ENCODE measurements at regions not wholly inside any gene's neighbourhood (a gene's known extent, or its start where the extent isn't known, plus 50 kb on each side); places are given as distances from the start of the nearest gene placed in this dataset.

GRCh38 chr2:220678943-220679342 is 893.2 kb downstream of the EPHA4 start:
- Histone ChIP-seq H3K4me1 (ENCODE audit: control insufficient read depth, insufficient read depth, low read length) (no peaks in the 10 kb centered on the region), H3K27ac (ENCODE audit: low read depth, low read length) (no peak overlapping the region), H3K9me3 (ENCODE audit: control insufficient read depth, insufficient read depth, low read depth, low read length) (no peaks in the 10 kb centered on the region), H3K27me3 (ENCODE audit: control insufficient read depth, insufficient read depth, low read length) (no peaks in the 10 kb centered on the region), H3K4me3 (ENCODE audit: low read depth, low read length) (no peak overlapping the region), H3K36me3 (ENCODE audit: control insufficient read depth, insufficient read depth, low read length) (no peaks in the 10 kb centered on the region), H3K9ac (ENCODE audit: low read length) (no peak overlapping the region)

- no peaks in the 10 kb centered on the region for H3K9me3 ChIP-seq (ENCODE audit: control insufficient read depth, insufficient read depth, low read depth, low read length)
Measured at GRCh38 chr2:220682616-220683015, 889.5 kb downstream of the EPHA4 start.

GRCh38 chr2:220684099-220684498 is 888.0 kb downstream of the EPHA4 start:
- Histone ChIP-seq H3K4me3 (ENCODE audit: low read depth, low read length) (no peak overlapping the region), H3K27ac (ENCODE audit: low read depth, low read length) (no peak overlapping the region), H3K4me1 (ENCODE audit: control insufficient read depth, insufficient read depth, low read length) (no peaks in the 10 kb centered on the region), H3K36me3 (ENCODE audit: control insufficient read depth, insufficient read depth, low read length) (no peaks in the 10 kb centered on the region), H3K27me3 (ENCODE audit: control insufficient read depth, insufficient read depth, low read length) (no peaks in the 10 kb centered on the region), H3K9ac (ENCODE audit: low read length) (no peak overlapping the region), H3K9me3 (ENCODE audit: control insufficient read depth, insufficient read depth, low read depth, low read length) (no peaks in the 10 kb centered on the region)

More at GRCh38 chr2:220682616-220683015, 889.5 kb downstream of the EPHA4 start:
- Histone ChIP-seq H3K9ac (ENCODE audit: low read length) (no peak overlapping the region), H3K36me3 (ENCODE audit: control insufficient read depth, insufficient read depth, low read length) (no peaks in the 10 kb centered on the region), H3K4me3 (ENCODE audit: low read depth, low read length) (no peak overlapping the region), H3K27ac (ENCODE audit: low read depth, low read length) (no peak overlapping the region), H3K4me1 (ENCODE audit: control insufficient read depth, insufficient read depth, low read length) (no peaks in the 10 kb centered on the region), H3K27me3 (ENCODE audit: control insufficient read depth, insufficient read depth, low read length) (no peaks in the 10 kb centered on the region)

- H3K27ac ChIP-seq (ENCODE audit: low read depth, low read length), result no peak overlapping the region
- H3K27me3 ChIP-seq (ENCODE audit: control insufficient read depth, insufficient read depth, low read length), result no peaks in the 10 kb centered on the region
- no peak overlapping the region for H3K9ac ChIP-seq (ENCODE audit: low read length)
- no peaks in the 10 kb centered on the region for H3K4me1 ChIP-seq (ENCODE audit: control insufficient read depth, insufficient read depth, low read length)
- H3K4me3 ChIP-seq (ENCODE audit: low read depth, low read length), result no peak overlapping the region
- H3K9me3 ChIP-seq (ENCODE audit: control insufficient read depth, insufficient read depth, low read depth, low read length), result no peaks in the 10 kb centered on the region
- no peaks in the 10 kb centered on the region for H3K36me3 ChIP-seq (ENCODE audit: control insufficient read depth, insufficient read depth, low read length)
Measured at GRCh38 chr2:220687231-220687843, 884.8 kb downstream of the EPHA4 start.

- Histone ChIP-seq H3K4me3 (ENCODE audit: low read depth, low read length) (no peak overlapping the region), H3K27ac (ENCODE audit: low read depth, low read length) (no peak overlapping the region), H3K27me3 (ENCODE audit: control insufficient read depth, insufficient read depth, low read length) (no peaks in the 10 kb centered on the region), H3K36me3 (ENCODE audit: control insufficient read depth, insufficient read depth, low read length) (no peaks in the 10 kb centered on the region), H3K9ac (ENCODE audit: low read length) (no peak overlapping the region), H3K9me3 (ENCODE audit: control insufficient read depth, insufficient read depth, low read depth, low read length) (peaks cover under 1% of the 10 kb centered on the region; the same call in 1 of the 2 replicates), H3K4me1 (ENCODE audit: control insufficient read depth, insufficient read depth, low read length) (no peaks in the 10 kb centered on the region)
Measured at GRCh38 chr2:220695397-220696279, 876.5 kb downstream of the EPHA4 start.

- Histone ChIP-seq H3K9me3 (ENCODE audit: control insufficient read depth, insufficient read depth, low read depth, low read length) (peaks cover 7% of the 10 kb centered on the region; the same call in 1 of the 2 replicates), H3K27ac (ENCODE audit: low read depth, low read length) (no peak overlapping the region), H3K36me3 (ENCODE audit: control insufficient read depth, insufficient read depth, low read length) (no peaks in the 10 kb centered on the region), H3K4me1 (ENCODE audit: control insufficient read depth, insufficient read depth, low read length) (no peaks in the 10 kb centered on the region), H3K4me3 (ENCODE audit: low read depth, low read length) (no peak overlapping the region), H3K27me3 (ENCODE audit: control insufficient read depth, insufficient read depth, low read length) (no peaks in the 10 kb centered on the region), H3K9ac (ENCODE audit: low read length) (no peak overlapping the region)
Measured at GRCh38 chr2:220696280-220696669, 875.8 kb downstream of the EPHA4 start.

GRCh38 chr2:220697011-220697410 is 875.1 kb downstream of the EPHA4 start:
- Histone ChIP-seq H3K36me3 (ENCODE audit: control insufficient read depth, insufficient read depth, low read length) (no peaks in the 10 kb centered on the region), H3K27me3 (ENCODE audit: control insufficient read depth, insufficient read depth, low read length) (no peaks in the 10 kb centered on the region), H3K4me1 (ENCODE audit: control insufficient read depth, insufficient read depth, low read length) (no peaks in the 10 kb centered on the region), H3K9me3 (ENCODE audit: control insufficient read depth, insufficient read depth, low read depth, low read length) (peaks cover 7% of the 10 kb centered on the region; the same call in 1 of the 2 replicates), H3K4me3 (ENCODE audit: low read depth, low read length) (no peak overlapping the region), H3K27ac (ENCODE audit: low read depth, low read length) (no peak overlapping the region), H3K9ac (ENCODE audit: low read length) (no peak overlapping the region)

- Histone ChIP-seq H3K27me3 (ENCODE audit: control insufficient read depth, insufficient read depth, low read length) (no peaks in the 10 kb centered on the region), H3K4me1 (ENCODE audit: control insufficient read depth, insufficient read depth, low read length) (no peaks in the 10 kb centered on the region), H3K27ac (ENCODE audit: low read depth, low read length) (no peak overlapping the region), H3K9ac (ENCODE audit: low read length) (no peak overlapping the region), H3K36me3 (ENCODE audit: control insufficient read depth, insufficient read depth, low read length) (no peaks in the 10 kb centered on the region), H3K4me3 (ENCODE audit: low read depth, low read length) (no peak overlapping the region), H3K9me3 (ENCODE audit: control insufficient read depth, insufficient read depth, low read depth, low read length) (peaks cover 7% of the 10 kb centered on the region; the same call in 1 of the 2 replicates)
Measured at GRCh38 chr2:220701115-220701514, 871.0 kb downstream of the EPHA4 start.

GRCh38 chr2:220703279-220703678 is 868.8 kb downstream of the EPHA4 start:
- H3K27me3 ChIP-seq (ENCODE audit: control insufficient read depth, insufficient read depth, low read length), result no peaks in the 10 kb centered on the region

GRCh38 chr2:220704081-220704480 is 868.0 kb downstream of the EPHA4 start:
- Histone ChIP-seq H3K27me3 (ENCODE audit: control insufficient read depth, insufficient read depth, low read length) (no peaks in the 10 kb centered on the region), H3K27ac (ENCODE audit: low read depth, low read length) (no peak overlapping the region), H3K9me3 (ENCODE audit: control insufficient read depth, insufficient read depth, low read depth, low read length) (peaks cover 7% of the 10 kb centered on the region; the same call in 1 of the 2 replicates), H3K4me1 (ENCODE audit: control insufficient read depth, insufficient read depth, low read length) (no peaks in the 10 kb centered on the region), H3K36me3 (ENCODE audit: control insufficient read depth, insufficient read depth, low read length) (no peaks in the 10 kb centered on the region), H3K9ac (ENCODE audit: low read length) (no peak overlapping the region), H3K4me3 (ENCODE audit: low read depth, low read length) (no peak overlapping the region)

More at GRCh38 chr2:220703279-220703678, 868.8 kb downstream of the EPHA4 start:
- Histone ChIP-seq H3K9ac (ENCODE audit: low read length) (no peak overlapping the region), H3K27ac (ENCODE audit: low read depth, low read length) (no peak overlapping the region), H3K36me3 (ENCODE audit: control insufficient read depth, insufficient read depth, low read length) (no peaks in the 10 kb centered on the region), H3K9me3 (ENCODE audit: control insufficient read depth, insufficient read depth, low read depth, low read length) (peaks cover 7% of the 10 kb centered on the region; the same call in 1 of the 2 replicates), H3K4me1 (ENCODE audit: control insufficient read depth, insufficient read depth, low read length) (no peaks in the 10 kb centered on the region), H3K4me3 (ENCODE audit: low read depth, low read length) (no peak overlapping the region)

- Histone ChIP-seq H3K4me3 (ENCODE audit: low read depth, low read length) (no peak overlapping the region), H3K36me3 (ENCODE audit: control insufficient read depth, insufficient read depth, low read length) (no peaks in the 10 kb centered on the region), H3K4me1 (ENCODE audit: control insufficient read depth, insufficient read depth, low read length) (peaks cover 2% of the 10 kb centered on the region; the same call in 1 of the 2 replicates), H3K9ac (ENCODE audit: low read length) (no peak overlapping the region), H3K27ac (ENCODE audit: low read depth, low read length) (no peak overlapping the region), H3K9me3 (ENCODE audit: control insufficient read depth, insufficient read depth, low read depth, low read length) (peaks cover 7% of the 10 kb centered on the region; the same call in 1 of the 2 replicates), H3K27me3 (ENCODE audit: control insufficient read depth, insufficient read depth, low read length) (no peaks in the 10 kb centered on the region)
Measured at GRCh38 chr2:220704810-220705209, 867.3 kb downstream of the EPHA4 start.

Measured in HUES6 (cell line).